ENCODE measurements at regions not wholly inside any gene's neighbourhood (a gene's known extent, or its start where the extent isn't known, plus 50 kb on each side); places are given as distances from the start of the nearest gene placed in this dataset.

GRCh38 chr12:67377021-67377420 lies 107.9 kb downstream of the CAND1 start:
- TF ChIP-seq CTCF (conservative IDR thresholded peaks at IDR 0.05; ENCODE audit: low read depth, low read length) (no peak), POLR2A (IDR thresholded peaks at IDR 0.05; ENCODE audit: low read depth, low read length) (no peak), SMC3 (IDR thresholded peaks at IDR 0.05; ENCODE audit: low read depth, low read length) (no peak), CEBPB (IDR thresholded peaks at IDR 0.05; ENCODE audit: low read depth, low read length) (no peak), RCOR1 (IDR thresholded peaks at IDR 0.05; ENCODE audit: insufficient replicate concordance, low read length) (no peak), RFX5 (IDR thresholded peaks at IDR 0.05; ENCODE audit: low read depth, low read length) (no peak)
- TF ChIP-seq, protein P1, sequence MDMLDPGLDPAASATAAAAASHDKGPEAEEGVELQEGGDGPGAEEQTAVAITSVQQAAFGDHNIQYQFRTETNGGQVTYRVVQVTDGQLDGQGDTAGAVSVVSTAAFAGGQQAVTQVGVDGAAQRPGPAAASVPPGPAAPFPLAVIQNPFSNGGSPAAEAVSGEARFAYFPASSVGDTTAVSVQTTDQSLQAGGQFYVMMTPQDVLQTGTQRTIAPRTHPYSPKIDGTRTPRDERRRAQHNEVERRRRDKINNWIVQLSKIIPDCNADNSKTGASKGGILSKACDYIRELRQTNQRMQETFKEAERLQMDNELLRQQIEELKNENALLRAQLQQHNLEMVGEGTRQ (IDR thresholded peaks at IDR 0.05; ENCODE audit: low read depth, low read length) = no peak
